Muscle layer of duodenum (tissue), 2 donors: ENCODE measurements at regions not wholly inside any gene's neighbourhood (a gene's known extent, or its start where the extent isn't known, plus 50 kb on each side); places are given as distances from the start of the nearest gene placed in this dataset.
"Not testable (repeated sequence)": the region's sequence is repeated elsewhere in the genome, so short reads cannot be mapped to it uniquely, and the experiment has no call there.

Experiments used
- H3K27ac ChIP-seq: one replicate; pipeline ENCODE4 v1.7.0; 2013; ENCODE audit warnings: mild to moderate bottlenecking, low read length
- H3K27me3 ChIP-seq: one replicate; pipeline ENCODE4 v1.7.0; 2013; ENCODE audit warnings: low read depth, mild to moderate bottlenecking, control low read depth, low read length
- H3K36me3 ChIP-seq, 2 donors: one replicate each; pipeline ENCODE4 v1.7.0; 2013; ENCODE audit warnings: low read length in 2 of 2, control low read depth in 1 of 2, mild to moderate bottlenecking in 1 of 2; ENCODE audit not compliant: insufficient read depth in 2 of 2, control insufficient read depth in 1 of 2
- H3K4me1 ChIP-seq, 2 donors: one replicate each; pipeline ENCODE4 v1.7.0; 2013; ENCODE audit warnings: low read length in 2 of 2, mild to moderate bottlenecking in 2 of 2, control low read depth in 1 of 2, moderate library complexity in 1 of 2; ENCODE audit not compliant: insufficient read depth in 2 of 2, control insufficient read depth in 1 of 2
- H3K4me3 ChIP-seq, 2 donors: one replicate each; pipeline ENCODE4 v1.7.0; 2013; ENCODE audit warnings: low read length in 2 of 2, low read depth in 1 of 2, mild to moderate bottlenecking in 1 of 2
- H3K9me3 ChIP-seq, 2 donors: one replicate each; pipeline ENCODE4 v1.7.0; 2013; ENCODE audit warnings: low read length in 2 of 2, control low read depth in 1 of 2, mild to moderate bottlenecking in 1 of 2; ENCODE audit not compliant: control insufficient read depth in 1 of 2
- donor health status: healthy.

GRCh38 chr3:160098261-160098908, 109.8 kb downstream of the IL12A start:
- Histone ChIP-seq H3K4me3 (no peak overlapping the region), H3K36me3 (no peaks in the 10 kb centered on the region), H3K27me3 (no peaks in the 10 kb centered on the region), H3K9me3 (no peaks in the 10 kb centered on the region), H3K4me1 (no peaks in the 10 kb centered on the region), H3K27ac (no peak overlapping the region)

GRCh38 chr3:160098926-160099626, 110.4 kb downstream of the IL12A start:
- Histone ChIP-seq H3K4me1 (no peaks in the 10 kb centered on the region), H3K4me3 (no peak overlapping the region), H3K36me3 (no peaks in the 10 kb centered on the region), H3K27me3 (no peaks in the 10 kb centered on the region), H3K9me3 (no peaks in the 10 kb centered on the region), H3K27ac (no peak overlapping the region)

- no peaks in the 10 kb centered on the region for H3K9me3 ChIP-seq
- no peak overlapping the region for H3K4me3 ChIP-seq
- H3K36me3 ChIP-seq = no peaks in the 10 kb centered on the region
- H3K4me1 ChIP-seq = no peaks in the 10 kb centered on the region
- H3K27ac ChIP-seq = no peak overlapping the region
- H3K27me3 ChIP-seq = no peaks in the 10 kb centered on the region
Measured at GRCh38 chr3:160099834-160100233, 111.2 kb downstream of the IL12A start.

GRCh38 chr3:160100610-160101009, 112.0 kb downstream of the IL12A start:
- H3K27ac ChIP-seq = no peak overlapping the region
- no peak overlapping the region for H3K4me3 ChIP-seq
- H3K36me3 ChIP-seq = no peaks in the 10 kb centered on the region
- H3K9me3 ChIP-seq = no peaks in the 10 kb centered on the region
- no peaks in the 10 kb centered on the region for H3K4me1 ChIP-seq
- H3K27me3 ChIP-seq = no peaks in the 10 kb centered on the region

GRCh38 chr3:160102001-160102400, 113.4 kb downstream of the IL12A start:
- H3K9me3 ChIP-seq, H3K4me3 ChIP-seq, H3K4me1 ChIP-seq, H3K27me3 ChIP-seq, H3K36me3 ChIP-seq, H3K27ac ChIP-seq: not testable (repeated sequence)

- H3K4me3 ChIP-seq = no peak overlapping the region
- H3K36me3 ChIP-seq = no peaks in the 10 kb centered on the region
- H3K27me3 ChIP-seq = no peaks in the 10 kb centered on the region
- H3K9me3 ChIP-seq = no peaks in the 10 kb centered on the region
- no peak overlapping the region for H3K27ac ChIP-seq
- H3K4me1 ChIP-seq = no peaks in the 10 kb centered on the region
Measured at GRCh38 chr3:160103397-160103796, 114.8 kb downstream of the IL12A start.

GRCh38 chr3:160105907-160106584, 117.4 kb downstream of the IL12A start:
- Histone ChIP-seq H3K4me3 (no peak overlapping the region), H3K27ac (no peak overlapping the region), H3K36me3 (no peaks in the 10 kb centered on the region), H3K27me3 (no peaks in the 10 kb centered on the region), H3K4me1 (no peaks in the 10 kb centered on the region), H3K9me3 (no peaks in the 10 kb centered on the region)

- Histone ChIP-seq H3K36me3 (no peaks in the 10 kb centered on the region), H3K9me3 (no peaks in the 10 kb centered on the region), H3K4me1 (no peaks in the 10 kb centered on the region), H3K4me3 (no peak overlapping the region), H3K27ac (no peak overlapping the region), H3K27me3 (no peaks in the 10 kb centered on the region)
Measured at GRCh38 chr3:160106905-160107861, 118.0 kb upstream of the C3orf80 start.

GRCh38 chr3:160108362-160108761, 116.9 kb upstream of the C3orf80 start:
- Histone ChIP-seq H3K27me3 (no peaks in the 10 kb centered on the region), H3K9me3 (no peaks in the 10 kb centered on the region), H3K36me3 (no peaks in the 10 kb centered on the region), H3K27ac (no peak overlapping the region), H3K4me1 (no peaks in the 10 kb centered on the region), H3K4me3 (no peak overlapping the region)

- Histone ChIP-seq H3K36me3 (no peaks in the 10 kb centered on the region), H3K4me3 (no peak overlapping the region), H3K4me1 (no peaks in the 10 kb centered on the region), H3K27ac (no peak overlapping the region), H3K27me3 (no peaks in the 10 kb centered on the region), H3K9me3 (peaks cover 0 to 2% of the 10 kb centered on the region in 2 donors)
Measured at GRCh38 chr3:160112481-160112880, 112.7 kb upstream of the C3orf80 start.

GRCh38 chr3:160112996-160113395, 112.2 kb upstream of the C3orf80 start:
- no peaks in the 10 kb centered on the region for H3K4me1 ChIP-seq
- no peak overlapping the region for H3K27ac ChIP-seq
- no peak overlapping the region for H3K4me3 ChIP-seq
- no peaks in the 10 kb centered on the region for H3K27me3 ChIP-seq
- peaks cover 0 to 2% of the 10 kb centered on the region in 2 donors for H3K9me3 ChIP-seq
- no peaks in the 10 kb centered on the region for H3K36me3 ChIP-seq
